ENCODE measurements at regions not wholly inside any gene's neighbourhood (a gene's known extent, or its start where the extent isn't known, plus 50 kb on each side); places are given as distances from the start of the nearest gene placed in this dataset.
"Not testable (repeated sequence)": the region's sequence is repeated elsewhere in the genome, so short reads cannot be mapped to it uniquely, and the experiment has no call there.

- DNase-seq, H3K27ac Mint-ChIP-seq: not testable (repeated sequence)
Observed at GRCh38 chr15:70574325-70574724, 189.0 kb downstream of the UACA start.

GRCh38 chr15:70573121-70573850, 190.1 kb downstream of the UACA start:
- peaks cover 5 to 6% of the 10 kb centered on the region in 2 donors for H3K36me3 Mint-ChIP-seq (ENCODE audit: insufficient read depth in 2 of 2)
- ATAC-seq (replicated peaks in 1 of 2): no peak
- no peak overlapping the region for H3K27ac Mint-ChIP-seq
- H3K4me3 Mint-ChIP-seq: no peak overlapping the region
- peaks cover 10% of the 10 kb centered on the region for H3K27me3 Mint-ChIP-seq (ENCODE audit: low read depth)
- no peak for DNase-seq
- peaks cover 6 to 7% of the 10 kb centered on the region in 2 donors for H3K9me3 Mint-ChIP-seq
- H3K4me1 Mint-ChIP-seq (ENCODE audit: low read depth): peaks cover 19% of the 10 kb centered on the region

More at GRCh38 chr15:70574325-70574724, 189.0 kb downstream of the UACA start:
- H3K27me3 Mint-ChIP-seq (ENCODE audit: low read depth): peaks cover 11% of the 10 kb centered on the region
- H3K4me1 Mint-ChIP-seq (ENCODE audit: low read depth): peaks cover 17% of the 10 kb centered on the region
- not testable (repeated sequence) for H3K9me3 Mint-ChIP-seq; H3K4me3 Mint-ChIP-seq; H3K36me3 Mint-ChIP-seq (ENCODE audit: insufficient read depth in 2 of 2); ATAC-seq (replicated peaks in 1 of 2)

GRCh38 chr15:70569714-70570231, 193.6 kb downstream of the UACA start:
- no peak overlapping the region for H3K27ac Mint-ChIP-seq
- peaks cover 5 to 6% of the 10 kb centered on the region in 2 donors for H3K36me3 Mint-ChIP-seq (ENCODE audit: insufficient read depth in 2 of 2)
- peaks cover 6 to 7% of the 10 kb centered on the region in 2 donors for H3K9me3 Mint-ChIP-seq
- no peaks in the 10 kb centered on the region for H3K27me3 Mint-ChIP-seq (ENCODE audit: low read depth)
- peaks cover 10% of the 10 kb centered on the region for H3K4me1 Mint-ChIP-seq (ENCODE audit: low read depth)
- ATAC-seq (replicated peaks in 1 of 2) (peak; percentile 40 to 79), DNase-seq (no peak)
- H3K4me3 Mint-ChIP-seq: no peak overlapping the region

- peaks cover 2 to 3% of the 10 kb centered on the region in 2 donors for H3K36me3 Mint-ChIP-seq (ENCODE audit: insufficient read depth in 2 of 2)
- peaks cover 2 to 3% of the 10 kb centered on the region in 2 donors for H3K9me3 Mint-ChIP-seq
- no peak overlapping the region for H3K4me3 Mint-ChIP-seq
- no peak overlapping the region for H3K27ac Mint-ChIP-seq
- H3K4me1 Mint-ChIP-seq (ENCODE audit: low read depth): peaks cover 10% of the 10 kb centered on the region
- no peaks in the 10 kb centered on the region for H3K27me3 Mint-ChIP-seq (ENCODE audit: low read depth)
- DNase-seq (no peak), ATAC-seq (replicated peaks in 1 of 2) (no peak)
Observed at GRCh38 chr15:70569091-70569713, 194.2 kb downstream of the UACA start.

GRCh38 chr15:70566989-70567388, 196.4 kb downstream of the UACA start:
- Mint-ChIP-seq H3K27ac (no peak overlapping the region), H3K4me3 (no peak overlapping the region), H3K36me3 (ENCODE audit: insufficient read depth in 2 of 2) (no peaks in the 10 kb centered on the region), H3K9me3 (no peaks in the 10 kb centered on the region), H3K27me3 (ENCODE audit: low read depth) (peaks cover under 1% of the 10 kb centered on the region), H3K4me1 (ENCODE audit: low read depth) (peaks cover 12% of the 10 kb centered on the region)
- no peak for DNase-seq
- ATAC-seq (replicated peaks in 1 of 2): no peak

- Mint-ChIP-seq H3K27me3 (ENCODE audit: low read depth) (peaks cover 6% of the 10 kb centered on the region), H3K4me3 (no peak overlapping the region), H3K4me1 (ENCODE audit: low read depth) (peaks cover 18% of the 10 kb centered on the region), H3K36me3 (ENCODE audit: insufficient read depth in 2 of 2) (no peaks in the 10 kb centered on the region), H3K27ac (no peak overlapping the region), H3K9me3 (no peaks in the 10 kb centered on the region)
- no peak for DNase-seq
- ATAC-seq (replicated peaks in 1 of 2): no peak
Observed at GRCh38 chr15:70566047-70566835, 197.1 kb downstream of the UACA start.

GRCh38 chr15:70563561-70564095, 199.7 kb downstream of the UACA start:
- Mint-ChIP-seq H3K27me3 (ENCODE audit: low read depth) (peaks cover 6% of the 10 kb centered on the region), H3K9me3 (no peaks in the 10 kb centered on the region), H3K36me3 (ENCODE audit: insufficient read depth in 2 of 2) (no peaks in the 10 kb centered on the region), H3K4me1 (ENCODE audit: low read depth) (peaks cover 7% of the 10 kb centered on the region), H3K27ac (no peak overlapping the region), H3K4me3 (no peak overlapping the region)
- no peak for ATAC-seq (replicated peaks in 1 of 2)
- DNase-seq: no peak

- DNase-seq (no peak), ATAC-seq (replicated peaks in 1 of 2) (no peak)
- no peaks in the 10 kb centered on the region for H3K36me3 Mint-ChIP-seq (ENCODE audit: insufficient read depth in 2 of 2)
- H3K27ac Mint-ChIP-seq: no peak overlapping the region
- no peak overlapping the region for H3K4me3 Mint-ChIP-seq
- peaks cover 7% of the 10 kb centered on the region for H3K4me1 Mint-ChIP-seq (ENCODE audit: low read depth)
- H3K27me3 Mint-ChIP-seq (ENCODE audit: low read depth): peaks cover 6% of the 10 kb centered on the region
- no peaks in the 10 kb centered on the region for H3K9me3 Mint-ChIP-seq
Observed at GRCh38 chr15:70562906-70563305, 200.5 kb downstream of the UACA start.

GRCh38 chr15:70561885-70562284, 201.5 kb downstream of the UACA start:
- peaks cover 6% of the 10 kb centered on the region for H3K27me3 Mint-ChIP-seq (ENCODE audit: low read depth)

GRCh38 chr15:70560617-70561328, 202.6 kb downstream of the UACA start:
- Mint-ChIP-seq H3K9me3 (no peaks in the 10 kb centered on the region), H3K36me3 (ENCODE audit: insufficient read depth in 2 of 2) (no peaks in the 10 kb centered on the region), H3K4me3 (no peak overlapping the region), H3K27ac (no peak overlapping the region), H3K4me1 (ENCODE audit: low read depth) (peaks cover 7% of the 10 kb centered on the region), H3K27me3 (ENCODE audit: low read depth) (peaks cover 6% of the 10 kb centered on the region)
- DNase-seq: no peak
- no peak for ATAC-seq (replicated peaks in 1 of 2)

More at GRCh38 chr15:70561885-70562284, 201.5 kb downstream of the UACA start:
- Mint-ChIP-seq H3K27ac (no peak overlapping the region), H3K9me3 (no peaks in the 10 kb centered on the region), H3K36me3 (ENCODE audit: insufficient read depth in 2 of 2) (no peaks in the 10 kb centered on the region), H3K4me1 (ENCODE audit: low read depth) (peaks cover 7% of the 10 kb centered on the region), H3K4me3 (no peak overlapping the region)
- DNase-seq (no peak), ATAC-seq (replicated peaks in 1 of 2) (no peak)

- H3K27ac Mint-ChIP-seq: no peak overlapping the region
- DNase-seq (peak; percentile 71 to 74), ATAC-seq (replicated peaks in 1 of 2) (peak; percentile 93 to 94)
- peaks cover 6% of the 10 kb centered on the region for H3K27me3 Mint-ChIP-seq (ENCODE audit: low read depth)
- H3K36me3 Mint-ChIP-seq (ENCODE audit: insufficient read depth in 2 of 2): no peaks in the 10 kb centered on the region
- H3K9me3 Mint-ChIP-seq: no peaks in the 10 kb centered on the region
- no peak overlapping the region for H3K4me3 Mint-ChIP-seq
- H3K4me1 Mint-ChIP-seq (ENCODE audit: low read depth): peaks cover 7% of the 10 kb centered on the region
Observed at GRCh38 chr15:70559265-70560239, 203.8 kb downstream of the UACA start.

Measured in activated T-cell treated with anti-CD3 and anti-CD28 coated beads, Interleukin-2, amount 50 U/mL, for 72 hours (primary cell).